ENCODE measurements at regions not wholly inside any gene's neighbourhood (a gene's known extent, or its start where the extent isn't known, plus 50 kb on each side); places are given as distances from the start of the nearest gene placed in this dataset.

GRCh38 chr10:10259013-10259412, 758.7 kb upstream of the CELF2 start:
- TF ChIP-seq, protein P1, sequence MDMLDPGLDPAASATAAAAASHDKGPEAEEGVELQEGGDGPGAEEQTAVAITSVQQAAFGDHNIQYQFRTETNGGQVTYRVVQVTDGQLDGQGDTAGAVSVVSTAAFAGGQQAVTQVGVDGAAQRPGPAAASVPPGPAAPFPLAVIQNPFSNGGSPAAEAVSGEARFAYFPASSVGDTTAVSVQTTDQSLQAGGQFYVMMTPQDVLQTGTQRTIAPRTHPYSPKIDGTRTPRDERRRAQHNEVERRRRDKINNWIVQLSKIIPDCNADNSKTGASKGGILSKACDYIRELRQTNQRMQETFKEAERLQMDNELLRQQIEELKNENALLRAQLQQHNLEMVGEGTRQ (IDR thresholded peaks at IDR 0.05; ENCODE audit: low read depth, low read length) = no peak
- TF ChIP-seq SMC3 (IDR thresholded peaks at IDR 0.05; ENCODE audit: low read depth, low read length) = no peak
- TF ChIP-seq NFE2L2 (IDR thresholded peaks at IDR 0.05; ENCODE audit: low read depth, low read length) = no peak
- TF ChIP-seq CTCF (conservative IDR thresholded peaks at IDR 0.05; ENCODE audit: low read depth, low read length) = no peak
- no peak for TF ChIP-seq POLR2A (IDR thresholded peaks at IDR 0.05; ENCODE audit: low read depth, low read length)
- TF ChIP-seq MAZ (IDR thresholded peaks at IDR 0.05; ENCODE audit: borderline replicate concordance, low read depth, low read length) = no peak
- no peak for TF ChIP-seq RAD21 (IDR thresholded peaks at IDR 0.05; ENCODE audit: low read length)
- TF ChIP-seq MAFK (IDR thresholded peaks at IDR 0.05; ENCODE audit: low read depth, low read length) = no peak
- TF ChIP-seq CEBPB (IDR thresholded peaks at IDR 0.05; ENCODE audit: low read depth, low read length) = no peak

All from IMR-90 (cell line).